ENCODE measurements at regions not wholly inside any gene's neighbourhood (a gene's known extent, or its start where the extent isn't known, plus 50 kb on each side); places are given as distances from the start of the nearest gene placed in this dataset.

DNA sequence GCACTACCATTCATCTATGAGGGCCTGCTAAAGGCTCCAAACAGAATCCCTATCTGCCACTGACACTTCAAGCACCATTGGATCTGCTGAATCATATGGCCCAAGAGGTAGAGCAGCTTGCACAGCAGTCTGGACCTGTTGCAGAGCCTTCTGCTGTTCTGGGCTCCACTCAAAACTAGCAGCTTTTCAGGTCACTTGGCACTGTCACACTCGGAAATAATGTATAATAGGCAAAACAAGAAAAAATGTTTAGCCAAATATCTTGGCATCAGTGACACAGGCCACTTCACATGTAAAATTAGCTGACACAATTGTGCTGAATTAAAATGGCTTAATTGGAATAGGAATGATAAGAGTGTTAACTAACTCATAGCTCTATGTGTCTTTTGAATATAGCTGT is 1182.9 kb upstream of the LRRTM3 start:
- BruUV-seq (replicated peaks), result no TSS peak
- no peak overlapping the region for H3K9ac ChIP-seq (ENCODE audit: insufficient read depth, low read depth, low read length)
- H2AFZ ChIP-seq (ENCODE audit: low read length), result no peak overlapping the region
- no peaks in the 10 kb centered on the region for H3K9me3 ChIP-seq (ENCODE audit: low read length)
- no peaks in the 10 kb centered on the region for H3K27me3 ChIP-seq (ENCODE audit: control insufficient read depth in 1 of 2, insufficient read depth in 2 of 2, low read length in 2 of 2)
- H4K20me1 ChIP-seq (ENCODE audit: insufficient read depth, low read length), result no peaks in the 10 kb centered on the region
- ATAC-seq (no peak), DNase-seq (ENCODE audit: low spot score) (no peak), FAIRE-seq (no peak)
- H3K4me1 ChIP-seq (ENCODE audit: insufficient read depth, low read length), result no peaks in the 10 kb centered on the region
- ChIA-PET CTCF (ENCODE audit: low intra/inter-chr PET ratio, low total read pairs) (no interaction called here), POLR2A (no interaction called here)
- WGBS (ENCODE audit: low lambda C conversion rate), result 39% methylated on average over 1 of the region's 1 CpG
- intact Hi-C loops (cut with micrococcal nuclease; ENCODE audit: unreplicated experiment) (no loop called here), in situ Hi-C loops (cut with HindIII; ENCODE audit: extremely low pct_ligation_motif_present, low pct_unique_long_range_greater_than_20kb) (no loop called here)
- H3K4me2 ChIP-seq (ENCODE audit: low read depth, low read length), result no peak overlapping the region
- no peak overlapping the region for H3K4me3 ChIP-seq (replicated peaks in 1 of 3; ENCODE audit: insufficient read depth in 1 of 3, low read depth in 2 of 3, low read length in 3 of 3)
- H3K27ac ChIP-seq (ENCODE audit: extremely low read length, insufficient read depth, low read length), result no peak overlapping the region
- H3K79me2 ChIP-seq (ENCODE audit: insufficient read depth, low read length), result no peaks in the 10 kb centered on the region
- TF ChIP-seq ZNF614 (CRISPR knock-in tag; IDR thresholded peaks at IDR 0.05; ENCODE audit: borderline replicate concordance) (no peak), ZNF737 (CRISPR knock-in tag; IDR thresholded peaks at IDR 0.05; ENCODE audit: borderline replicate concordance) (no peak), ZNF180 (CRISPR knock-in tag; IDR thresholded peaks at IDR 0.05; ENCODE audit: borderline replicate concordance, low read depth) (no peak), ZNF124 (CRISPR knock-in tag; IDR thresholded peaks at IDR 0.05) (no peak)
- TF ChIP-seq, protein P1, sequence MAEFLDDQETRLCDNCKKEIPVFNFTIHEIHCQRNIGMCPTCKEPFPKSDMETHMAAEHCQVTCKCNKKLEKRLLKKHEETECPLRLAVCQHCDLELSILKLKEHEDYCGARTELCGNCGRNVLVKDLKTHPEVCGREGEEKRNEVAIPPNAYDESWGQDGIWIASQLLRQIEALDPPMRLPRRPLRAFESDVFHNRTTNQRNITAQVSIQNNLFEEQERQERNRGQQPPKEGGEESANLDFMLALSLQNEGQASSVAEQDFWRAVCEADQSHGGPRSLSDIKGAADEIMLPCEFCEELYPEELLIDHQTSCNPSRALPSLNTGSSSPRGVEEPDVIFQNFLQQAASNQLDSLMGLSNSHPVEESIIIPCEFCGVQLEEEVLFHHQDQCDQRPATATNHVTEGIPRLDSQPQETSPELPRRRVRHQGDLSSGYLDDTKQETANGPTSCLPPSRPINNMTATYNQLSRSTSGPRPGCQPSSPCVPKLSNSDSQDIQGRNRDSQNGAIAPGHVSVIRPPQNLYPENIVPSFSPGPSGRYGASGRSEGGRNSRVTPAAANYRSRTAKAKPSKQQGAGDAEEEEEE (CRISPR knock-in tag; IDR thresholded peaks at IDR 0.05; ENCODE audit: borderline replicate concordance), result no peak
- H3K36me3 ChIP-seq (replicated peaks in 1 of 2; ENCODE audit: control insufficient read depth in 1 of 2, insufficient read depth in 2 of 2, low read length in 2 of 2), result no peaks in the 10 kb centered on the region

DNA sequence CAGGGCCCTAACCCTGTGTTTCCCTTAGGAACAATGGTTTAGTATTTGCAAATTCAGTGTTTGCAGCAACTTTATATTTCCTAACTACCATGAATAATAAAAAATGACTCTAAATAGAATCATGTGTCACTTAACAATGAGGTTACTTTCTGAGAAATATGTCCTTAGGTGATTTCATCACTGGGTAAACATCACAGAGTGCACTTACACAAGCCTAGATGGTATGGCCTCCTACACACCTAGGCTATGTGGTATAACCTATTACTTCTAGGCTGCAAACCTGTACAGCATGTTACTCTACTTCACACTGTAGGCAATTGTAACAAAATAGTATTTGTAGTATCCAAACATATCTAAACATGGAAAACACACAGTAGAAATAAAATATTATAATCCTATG is 1174.6 kb upstream of the LRRTM3 start:
- Histone ChIP-seq H3K27ac (ENCODE audit: extremely low read length, insufficient read depth, low read length) (no peak overlapping the region), H2AFZ (ENCODE audit: low read length) (no peak overlapping the region), H3K79me2 (ENCODE audit: insufficient read depth, low read length) (no peaks in the 10 kb centered on the region), H3K4me2 (ENCODE audit: low read depth, low read length) (no peak overlapping the region), H3K4me1 (ENCODE audit: insufficient read depth, low read length) (no peaks in the 10 kb centered on the region), H3K9me3 (ENCODE audit: low read length) (no peaks in the 10 kb centered on the region), H3K27me3 (ENCODE audit: control insufficient read depth in 1 of 2, insufficient read depth in 2 of 2, low read length in 2 of 2) (no peaks in the 10 kb centered on the region), H3K36me3 (replicated peaks in 1 of 2; ENCODE audit: control insufficient read depth in 1 of 2, insufficient read depth in 2 of 2, low read length in 2 of 2) (no peaks in the 10 kb centered on the region), H3K9ac (ENCODE audit: insufficient read depth, low read depth, low read length) (no peak overlapping the region), H4K20me1 (ENCODE audit: insufficient read depth, low read length) (no peaks in the 10 kb centered on the region), H3K4me3 (replicated peaks in 1 of 3; ENCODE audit: insufficient read depth in 1 of 3, low read depth in 2 of 3, low read length in 3 of 3) (no peak overlapping the region)
- DNase-seq (ENCODE audit: low spot score) (peak; percentile 36), FAIRE-seq (no peak), ATAC-seq (peak; percentile 50; the same call in 2 of the 3 replicates)
- CTCF ChIA-PET (ENCODE audit: low intra/inter-chr PET ratio, low total read pairs), result no interaction called here
- BruUV-seq (replicated peaks), result no TSS peak
- TF ChIP-seq, protein P2, sequence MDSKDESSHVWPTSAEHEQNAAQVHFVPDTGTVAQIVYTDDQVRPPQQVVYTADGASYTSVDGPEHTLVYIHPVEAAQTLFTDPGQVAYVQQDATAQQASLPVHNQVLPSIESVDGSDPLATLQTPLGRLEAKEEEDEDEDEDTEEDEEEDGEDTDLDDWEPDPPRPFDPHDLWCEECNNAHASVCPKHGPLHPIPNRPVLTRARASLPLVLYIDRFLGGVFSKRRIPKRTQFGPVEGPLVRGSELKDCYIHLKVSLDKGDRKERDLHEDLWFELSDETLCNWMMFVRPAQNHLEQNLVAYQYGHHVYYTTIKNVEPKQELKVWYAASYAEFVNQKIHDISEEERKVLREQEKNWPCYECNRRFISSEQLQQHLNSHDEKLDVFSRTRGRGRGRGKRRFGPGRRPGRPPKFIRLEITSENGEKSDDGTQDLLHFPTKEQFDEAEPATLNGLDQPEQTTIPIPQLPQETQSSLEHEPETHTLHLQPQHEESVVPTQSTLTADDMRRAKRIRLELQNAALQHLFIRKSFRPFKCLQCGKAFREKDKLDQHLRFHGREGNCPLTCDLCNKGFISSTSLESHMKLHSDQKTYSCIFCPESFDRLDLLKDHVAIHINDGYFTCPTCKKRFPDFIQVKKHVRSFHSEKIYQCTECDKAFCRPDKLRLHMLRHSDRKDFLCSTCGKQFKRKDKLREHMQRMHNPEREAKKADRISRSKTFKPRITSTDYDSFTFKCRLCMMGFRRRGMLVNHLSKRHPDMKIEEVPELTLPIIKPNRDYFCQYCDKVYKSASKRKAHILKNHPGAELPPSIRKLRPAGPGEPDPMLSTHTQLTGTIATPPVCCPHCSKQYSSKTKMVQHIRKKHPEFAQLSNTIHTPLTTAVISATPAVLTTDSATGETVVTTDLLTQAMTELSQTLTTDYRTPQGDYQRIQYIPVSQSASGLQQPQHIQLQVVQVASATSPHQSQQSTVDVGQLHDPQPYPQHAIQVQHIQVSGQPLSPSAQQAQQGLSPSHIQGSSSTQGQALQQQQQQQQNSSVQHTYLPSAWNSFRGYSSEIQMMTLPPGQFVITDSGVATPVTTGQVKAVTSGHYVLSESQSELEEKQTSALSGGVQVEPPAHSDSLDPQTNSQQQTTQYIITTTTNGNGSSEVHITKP (CRISPR knock-in tag; IDR thresholded peaks at IDR 0.05; ENCODE audit: low read depth), result peak; percentile 72; the same call in 1 of the 2 replicates
- TF ChIP-seq ATF1 (CRISPR knock-in tag; IDR thresholded peaks at IDR 0.05) (no peak), CEBPB (IDR thresholded peaks at IDR 0.05; ENCODE audit: borderline replicate concordance, low read depth, low read length) (peak; percentile 56; the same call in 1 of the 2 replicates), FOXA1 (IDR thresholded peaks at IDR 0.05) (no peak), FOXA1 (CRISPR knock-in tag; IDR thresholded peaks at IDR 0.05) (peak; percentile 64), RELA (CRISPR knock-in tag; IDR thresholded peaks at IDR 0.05) (no peak), FOXA3 (CRISPR knock-in tag; IDR thresholded peaks at IDR 0.05) (peak; percentile 74), SOX5 (CRISPR knock-in tag; IDR thresholded peaks at IDR 0.05; ENCODE audit: borderline replicate concordance) (peak; percentile 9; the same call in 1 of the 2 replicates), HNF4A (CRISPR knock-in tag; IDR thresholded peaks at IDR 0.05) (0 out of 2 replicates have a peak, but pooled peaks have one; percentile 6), KLF12 (CRISPR knock-in tag; IDR thresholded peaks at IDR 0.05; ENCODE audit: borderline replicate concordance) (no peak), CEBPG (CRISPR knock-in tag; IDR thresholded peaks at IDR 0.05) (peak; percentile 56; the same call in 1 of the 2 replicates), PHF21A (CRISPR knock-in tag; IDR thresholded peaks at IDR 0.05) (no peak)
- intact Hi-C loops (cut with micrococcal nuclease; ENCODE audit: unreplicated experiment), result no loop called here
- POLR2A ChIA-PET, result no interaction called here
- in situ Hi-C loops (cut with HindIII; ENCODE audit: extremely low pct_ligation_motif_present, low pct_unique_long_range_greater_than_20kb), result no loop called here

Data from HepG2 (cell line).